ENCODE measurements at regions not wholly inside any gene's neighbourhood (a gene's known extent, or its start where the extent isn't known, plus 50 kb on each side); places are given as distances from the start of the nearest gene placed in this dataset.

- Histone ChIP-seq H3K27me3 (ENCODE audit: insufficient read depth, low read length) (no peaks in the 10 kb centered on the region), H3K9me3 (ENCODE audit: insufficient read depth, low read depth, low read length) (no peaks in the 10 kb centered on the region), H3K9ac (ENCODE audit: low read depth, low read length) (no peak overlapping the region), H3K27ac (ENCODE audit: low read depth, low read length) (no peak overlapping the region), H3K4me3 (ENCODE audit: low read length) (no peak overlapping the region), H3K4me1 (ENCODE audit: insufficient read depth, low read length) (peaks cover 7% of the 10 kb centered on the region), H3K36me3 (ENCODE audit: insufficient read depth, low read length) (no peaks in the 10 kb centered on the region)
- 91% methylated on average over 5 of the region's 5 CpGs for WGBS
These were observed 54.0 kb upstream of the STMND1 start for GRCh38 chr6:17047889-17048288.

GRCh38 chr6:17045581-17046322, 56.1 kb upstream of the STMND1 start:
- Histone ChIP-seq H3K9me3 (ENCODE audit: insufficient read depth, low read depth, low read length) (no peaks in the 10 kb centered on the region), H3K27me3 (ENCODE audit: insufficient read depth, low read length) (no peaks in the 10 kb centered on the region), H3K4me1 (ENCODE audit: insufficient read depth, low read length) (peaks cover 11% of the 10 kb centered on the region), H3K9ac (ENCODE audit: low read depth, low read length) (no peak overlapping the region), H3K4me3 (ENCODE audit: low read length) (no peak overlapping the region), H3K36me3 (ENCODE audit: insufficient read depth, low read length) (no peaks in the 10 kb centered on the region), H3K27ac (ENCODE audit: low read depth, low read length) (no peak overlapping the region)
- WGBS, result 89% methylated on average over 4 of the region's 4 CpGs

GRCh38 chr6:17043148-17043522, 58.7 kb upstream of the STMND1 start:
- no peak overlapping the region for H3K4me3 ChIP-seq (ENCODE audit: low read length)
- no peaks in the 10 kb centered on the region for H3K9me3 ChIP-seq (ENCODE audit: insufficient read depth, low read depth, low read length)
- no peak overlapping the region for H3K27ac ChIP-seq (ENCODE audit: low read depth, low read length)
- no peaks in the 10 kb centered on the region for H3K27me3 ChIP-seq (ENCODE audit: insufficient read depth, low read length)
- H3K9ac ChIP-seq (ENCODE audit: low read depth, low read length), result no peak overlapping the region
- 82% methylated on average over 1 of the region's 1 CpG for WGBS
- H3K36me3 ChIP-seq (ENCODE audit: insufficient read depth, low read length), result no peaks in the 10 kb centered on the region
- H3K4me1 ChIP-seq (ENCODE audit: insufficient read depth, low read length), result peaks cover 11% of the 10 kb centered on the region

GRCh38 chr6:17042422-17043147, 59.3 kb upstream of the STMND1 start:
- Histone ChIP-seq H3K36me3 (ENCODE audit: insufficient read depth, low read length) (no peaks in the 10 kb centered on the region), H3K4me1 (ENCODE audit: insufficient read depth, low read length) (peaks cover 11% of the 10 kb centered on the region), H3K9ac (ENCODE audit: low read depth, low read length) (no peak overlapping the region), H3K4me3 (ENCODE audit: low read length) (no peak overlapping the region), H3K27ac (ENCODE audit: low read depth, low read length) (no peak overlapping the region), H3K27me3 (ENCODE audit: insufficient read depth, low read length) (no peaks in the 10 kb centered on the region), H3K9me3 (ENCODE audit: insufficient read depth, low read depth, low read length) (no peaks in the 10 kb centered on the region)
- WGBS, result 11% methylated on average over 5 of the region's 5 CpGs

GRCh38 chr6:17039266-17039665, 62.6 kb upstream of the STMND1 start:
- no peaks in the 10 kb centered on the region for H3K9me3 ChIP-seq (ENCODE audit: insufficient read depth, low read depth, low read length)
- 96% methylated on average over 4 of the region's 4 CpGs for WGBS
- H3K9ac ChIP-seq (ENCODE audit: low read depth, low read length), result no peak overlapping the region
- H3K4me3 ChIP-seq (ENCODE audit: low read length), result no peak overlapping the region
- H3K36me3 ChIP-seq (ENCODE audit: insufficient read depth, low read length), result no peaks in the 10 kb centered on the region
- H3K4me1 ChIP-seq (ENCODE audit: insufficient read depth, low read length), result peaks cover 11% of the 10 kb centered on the region
- no peaks in the 10 kb centered on the region for H3K27me3 ChIP-seq (ENCODE audit: insufficient read depth, low read length)
- H3K27ac ChIP-seq (ENCODE audit: low read depth, low read length), result no peak overlapping the region

- Histone ChIP-seq H3K36me3 (ENCODE audit: insufficient read depth, low read length) (no peaks in the 10 kb centered on the region), H3K9me3 (ENCODE audit: insufficient read depth, low read depth, low read length) (no peaks in the 10 kb centered on the region), H3K27me3 (ENCODE audit: insufficient read depth, low read length) (no peaks in the 10 kb centered on the region), H3K4me3 (ENCODE audit: low read length) (no peak overlapping the region), H3K27ac (ENCODE audit: low read depth, low read length) (no peak overlapping the region), H3K4me1 (ENCODE audit: insufficient read depth, low read length) (peaks cover 8% of the 10 kb centered on the region), H3K9ac (ENCODE audit: low read depth, low read length) (no peak overlapping the region)
- no CpG with 5 or more reads among the region's 2 CpGs for WGBS
These were observed 63.5 kb upstream of the STMND1 start for GRCh38 chr6:17038316-17038715.

- Histone ChIP-seq H3K27me3 (ENCODE audit: insufficient read depth, low read length) (no peaks in the 10 kb centered on the region), H3K4me1 (ENCODE audit: insufficient read depth, low read length) (no peaks in the 10 kb centered on the region), H3K9ac (ENCODE audit: low read depth, low read length) (no peak overlapping the region), H3K36me3 (ENCODE audit: insufficient read depth, low read length) (no peaks in the 10 kb centered on the region), H3K27ac (ENCODE audit: low read depth, low read length) (no peak overlapping the region), H3K9me3 (ENCODE audit: insufficient read depth, low read depth, low read length) (no peaks in the 10 kb centered on the region), H3K4me3 (ENCODE audit: low read length) (no peak overlapping the region)
- 96% methylated on average over 5 of the region's 5 CpGs for WGBS
These were observed 65.8 kb upstream of the STMND1 start for GRCh38 chr6:17036065-17036393.

- no peak overlapping the region for H3K27ac ChIP-seq (ENCODE audit: low read depth, low read length)
- no peak overlapping the region for H3K9ac ChIP-seq (ENCODE audit: low read depth, low read length)
- H3K4me1 ChIP-seq (ENCODE audit: insufficient read depth, low read length), result no peaks in the 10 kb centered on the region
- H3K36me3 ChIP-seq (ENCODE audit: insufficient read depth, low read length), result no peaks in the 10 kb centered on the region
- WGBS, result 96% methylated on average over 7 of the region's 8 CpGs
- no peaks in the 10 kb centered on the region for H3K9me3 ChIP-seq (ENCODE audit: insufficient read depth, low read depth, low read length)
- no peak overlapping the region for H3K4me3 ChIP-seq (ENCODE audit: low read length)
- no peaks in the 10 kb centered on the region for H3K27me3 ChIP-seq (ENCODE audit: insufficient read depth, low read length)
These were observed 66.4 kb upstream of the STMND1 start for GRCh38 chr6:17035257-17036064.

- H3K27ac ChIP-seq (ENCODE audit: low read depth, low read length), result no peak overlapping the region
- no peaks in the 10 kb centered on the region for H3K4me1 ChIP-seq (ENCODE audit: insufficient read depth, low read length)
- 93% methylated on average over 4 of the region's 4 CpGs for WGBS
- H3K9ac ChIP-seq (ENCODE audit: low read depth, low read length), result no peak overlapping the region
- no peak overlapping the region for H3K4me3 ChIP-seq (ENCODE audit: low read length)
- no peaks in the 10 kb centered on the region for H3K27me3 ChIP-seq (ENCODE audit: insufficient read depth, low read length)
- H3K9me3 ChIP-seq (ENCODE audit: insufficient read depth, low read depth, low read length), result no peaks in the 10 kb centered on the region
- no peaks in the 10 kb centered on the region for H3K36me3 ChIP-seq (ENCODE audit: insufficient read depth, low read length)
These were observed 68.1 kb upstream of the STMND1 start for GRCh38 chr6:17033746-17034145.

GRCh38 chr6:17032988-17033634, 68.7 kb upstream of the STMND1 start:
- Histone ChIP-seq H3K4me1 (ENCODE audit: insufficient read depth, low read length) (no peaks in the 10 kb centered on the region), H3K9ac (ENCODE audit: low read depth, low read length) (no peak overlapping the region), H3K27ac (ENCODE audit: low read depth, low read length) (no peak overlapping the region), H3K4me3 (ENCODE audit: low read length) (no peak overlapping the region), H3K9me3 (ENCODE audit: insufficient read depth, low read depth, low read length) (0 out of 2 replicates have a peak, but pooled peaks cover under 1% of the 10 kb centered on the region), H3K36me3 (ENCODE audit: insufficient read depth, low read length) (no peaks in the 10 kb centered on the region), H3K27me3 (ENCODE audit: insufficient read depth, low read length) (no peaks in the 10 kb centered on the region)
- WGBS, result 93% methylated on average over 12 of the region's 12 CpGs

- H3K36me3 ChIP-seq (ENCODE audit: insufficient read depth, low read length), result no peaks in the 10 kb centered on the region
- H3K27ac ChIP-seq (ENCODE audit: low read depth, low read length), result no peak overlapping the region
- H3K4me3 ChIP-seq (ENCODE audit: low read length), result no peak overlapping the region
- H3K4me1 ChIP-seq (ENCODE audit: insufficient read depth, low read length), result no peaks in the 10 kb centered on the region
- no peaks in the 10 kb centered on the region for H3K27me3 ChIP-seq (ENCODE audit: insufficient read depth, low read length)
- H3K9me3 ChIP-seq (ENCODE audit: insufficient read depth, low read depth, low read length), result 0 out of 2 replicates have a peak, but pooled peaks cover 5% of the 10 kb centered on the region
- WGBS, result 90% methylated on average over 3 of the region's 3 CpGs
- no peak overlapping the region for H3K9ac ChIP-seq (ENCODE audit: low read depth, low read length)
These were observed 69.3 kb upstream of the STMND1 start for GRCh38 chr6:17032590-17032987.

Measured in HUES64 (cell line).